ENCODE measurements at regions not wholly inside any gene's neighbourhood (a gene's known extent, or its start where the extent isn't known, plus 50 kb on each side); places are given as distances from the start of the nearest gene placed in this dataset.

DNA sequence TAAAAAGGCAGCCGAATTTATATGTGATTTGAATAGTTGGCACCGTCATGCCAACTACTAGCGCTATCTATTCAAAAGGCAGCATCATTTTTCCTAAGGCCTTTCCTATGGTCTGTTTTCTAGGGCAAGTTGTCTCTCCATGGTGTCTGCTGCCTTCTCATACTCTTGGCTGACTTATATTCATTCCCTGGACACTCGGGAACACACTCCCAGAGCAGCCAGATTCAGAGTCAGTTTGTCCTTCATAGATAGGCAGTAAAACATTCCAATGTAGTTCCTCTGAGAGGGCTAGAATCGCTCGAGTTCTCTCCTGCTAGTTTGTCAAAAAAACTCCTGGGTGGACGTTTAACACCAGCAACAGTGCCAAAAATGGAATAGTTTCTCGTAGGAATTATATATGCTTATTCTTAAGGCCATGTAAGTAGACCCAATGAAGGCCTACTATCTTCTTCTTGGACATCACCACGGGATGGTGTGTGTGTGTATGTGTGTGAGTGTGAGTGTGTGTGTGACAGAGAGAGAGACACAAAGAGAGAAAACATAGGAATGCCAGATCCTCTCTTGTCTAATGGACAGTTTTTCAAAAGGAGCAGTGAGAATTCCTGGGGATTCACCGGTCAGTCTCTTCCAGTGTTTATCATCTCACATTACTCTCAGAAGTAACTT lies 129.3 kb upstream of the CTAGE1 start:
- Histone ChIP-seq H3K36me3 (ENCODE audit: control insufficient read depth, insufficient read depth, low read length) (no peaks in the 10 kb centered on the region), H3K27me3 (ENCODE audit: control insufficient read depth, insufficient read depth, low read length) (no peaks in the 10 kb centered on the region), H3K9me3 (ENCODE audit: control insufficient read depth in 2 of 2, low read length in 2 of 2) (no peaks in the 10 kb centered on the region), H3K4me1 (ENCODE audit: control insufficient read depth, insufficient read depth, low read length, poor library complexity, severe bottlenecking) (no peaks in the 10 kb centered on the region), H3K4me3 (ENCODE audit: low read depth, low read length) (no peak overlapping the region), H3K27ac (ENCODE audit: insufficient read depth, low read length, poor library complexity, severe bottlenecking) (no peak overlapping the region)
- Mint-ChIP-seq H3K4me1 (no peaks in the 10 kb centered on the region), H3K4me3 (no peak overlapping the region), H3K36me3 (no peaks in the 10 kb centered on the region), H3K27me3 (no peaks in the 10 kb centered on the region), H3K9me3 (peaks cover 0 to 10% (median 0%) of the 10 kb centered on the region in 7 donors), H3K27ac (no peak overlapping the region)
- DNase-seq: no peak
- ATAC-seq (ENCODE audit: low read depth in 2 of 2): no peak

DNA sequence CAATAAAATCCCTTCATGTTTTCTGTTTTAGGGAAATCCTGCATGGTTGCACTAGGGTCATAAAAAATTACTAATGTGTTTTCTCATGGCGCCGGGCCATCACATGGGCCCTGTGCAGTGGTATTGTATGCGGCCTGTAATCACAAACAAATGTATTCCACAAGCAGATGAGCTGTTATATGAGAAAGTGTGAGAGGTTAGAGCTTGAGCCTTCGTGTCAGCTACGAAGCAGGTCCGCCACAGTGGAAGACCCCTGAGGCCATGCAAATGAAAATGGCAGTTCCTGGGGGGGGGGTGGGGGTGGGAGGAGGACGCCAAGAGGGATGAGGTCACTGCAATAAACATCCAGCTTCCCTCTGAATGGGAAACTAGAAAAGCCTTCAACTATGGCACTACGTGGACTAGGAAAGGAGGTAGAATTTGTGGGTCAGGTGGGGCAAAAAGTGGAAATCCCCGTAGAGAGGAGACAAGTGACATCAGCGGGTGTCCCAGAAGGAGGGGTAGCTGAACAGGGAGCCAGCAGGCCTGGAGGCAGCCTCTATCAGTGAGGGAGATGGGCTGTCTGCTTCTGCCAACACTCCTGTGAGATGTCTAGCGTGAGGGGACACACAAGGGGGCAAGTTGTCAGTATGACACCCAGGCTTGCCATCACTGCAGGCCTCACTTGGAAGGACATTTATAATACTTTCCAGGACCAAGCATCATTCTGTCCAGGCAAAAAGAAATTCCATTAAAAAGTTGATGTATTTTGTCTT lies 130.3 kb upstream of the CTAGE1 start:
- no peak for ATAC-seq (ENCODE audit: low read depth in 2 of 2)

DNA sequence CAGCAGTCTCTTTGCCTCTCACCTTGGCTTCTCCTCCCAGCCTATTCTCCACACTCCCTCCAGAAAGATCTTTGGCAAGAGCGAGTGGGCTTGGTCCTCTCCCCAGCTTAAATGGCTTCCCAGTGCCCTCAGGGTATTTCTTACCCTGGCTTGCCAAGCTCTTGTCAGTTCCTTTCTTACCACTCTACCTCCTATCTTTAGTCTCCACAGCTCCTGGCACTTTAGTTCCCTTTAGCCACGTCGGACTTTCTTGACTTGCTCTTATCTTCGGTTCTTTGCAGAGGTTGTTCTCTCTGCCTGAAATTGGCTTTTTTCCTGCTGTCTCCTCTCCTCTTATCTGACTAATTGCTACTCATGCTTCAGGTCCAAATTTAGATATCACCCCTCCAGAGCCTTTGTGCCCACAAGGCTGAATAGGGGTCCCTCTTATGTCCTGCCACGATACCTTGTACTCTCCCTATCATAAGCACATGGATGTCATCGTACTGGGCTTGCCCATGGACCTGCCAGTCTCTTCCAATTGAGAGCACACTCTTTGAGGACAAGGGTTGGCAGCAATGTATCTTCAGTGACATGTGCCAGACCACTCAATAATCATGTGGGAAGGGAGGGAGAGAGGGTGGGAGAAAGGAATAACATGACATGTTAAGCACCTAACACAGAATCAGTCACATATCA lies 131.7 kb upstream of the CTAGE1 start:
- Histone ChIP-seq H3K9me3 (ENCODE audit: control insufficient read depth in 2 of 2, low read length in 2 of 2) (no peaks in the 10 kb centered on the region), H3K27me3 (ENCODE audit: control insufficient read depth, insufficient read depth, low read length) (no peaks in the 10 kb centered on the region), H3K36me3 (ENCODE audit: control insufficient read depth, insufficient read depth, low read length) (no peaks in the 10 kb centered on the region), H3K4me3 (ENCODE audit: low read depth, low read length) (no peak overlapping the region), H3K27ac (ENCODE audit: insufficient read depth, low read length, poor library complexity, severe bottlenecking) (no peak overlapping the region), H3K4me1 (ENCODE audit: control insufficient read depth, insufficient read depth, low read length, poor library complexity, severe bottlenecking) (no peaks in the 10 kb centered on the region)
- no peaks in the 10 kb centered on the region for H3K4me1 Mint-ChIP-seq
- no peak for DNase-seq
- no peak for ATAC-seq (ENCODE audit: low read depth in 2 of 2)
- H3K36me3 Mint-ChIP-seq: no peaks in the 10 kb centered on the region
- no peak overlapping the region for H3K4me3 Mint-ChIP-seq
- H3K27ac Mint-ChIP-seq: no peak overlapping the region
- peaks cover 0 to 10% (median 0%) of the 10 kb centered on the region in 7 donors for H3K9me3 Mint-ChIP-seq
- H3K27me3 Mint-ChIP-seq: peaks cover 6% of the 10 kb centered on the region

More for the DNA sequence above, 130.3 kb upstream of the CTAGE1 start:
- no peaks in the 10 kb centered on the region for H3K36me3 Mint-ChIP-seq
- H3K27ac Mint-ChIP-seq: no peak overlapping the region
- Histone ChIP-seq H3K27ac (ENCODE audit: insufficient read depth, low read length, poor library complexity, severe bottlenecking) (no peak overlapping the region), H3K9me3 (ENCODE audit: control insufficient read depth in 2 of 2, low read length in 2 of 2) (no peaks in the 10 kb centered on the region), H3K27me3 (ENCODE audit: control insufficient read depth, insufficient read depth, low read length) (no peaks in the 10 kb centered on the region), H3K4me1 (ENCODE audit: control insufficient read depth, insufficient read depth, low read length, poor library complexity, severe bottlenecking) (no peaks in the 10 kb centered on the region), H3K4me3 (ENCODE audit: low read depth, low read length) (no peak overlapping the region), H3K36me3 (ENCODE audit: control insufficient read depth, insufficient read depth, low read length) (no peaks in the 10 kb centered on the region)
- peaks cover 0 to 10% (median 0%) of the 10 kb centered on the region in 7 donors for H3K9me3 Mint-ChIP-seq
- no peak for DNase-seq
- H3K4me3 Mint-ChIP-seq: no peak overlapping the region
- peaks cover 4% of the 10 kb centered on the region for H3K27me3 Mint-ChIP-seq
- H3K4me1 Mint-ChIP-seq: no peaks in the 10 kb centered on the region

DNA sequence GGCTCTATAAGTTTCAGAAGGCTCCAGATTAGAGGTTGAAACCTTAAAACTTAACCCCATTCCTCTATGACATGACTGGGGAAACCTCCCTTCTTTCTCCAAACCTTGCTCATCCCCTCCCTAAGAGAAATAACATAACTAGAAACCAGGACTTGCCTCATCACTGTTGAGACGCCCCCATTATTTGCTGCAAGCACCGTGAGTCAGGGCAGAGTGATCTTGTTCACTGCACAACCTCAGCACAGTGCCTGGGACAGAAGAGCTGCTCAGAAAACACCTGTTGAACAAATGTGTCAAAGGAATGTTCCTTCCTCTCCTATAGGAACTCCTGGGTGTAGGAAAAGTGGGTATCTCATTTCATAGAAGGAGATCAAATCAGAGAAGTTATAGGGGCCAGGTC lies 132.7 kb upstream of the CTAGE1 start:
- H3K4me1 Mint-ChIP-seq: no peaks in the 10 kb centered on the region
- H3K4me3 Mint-ChIP-seq: no peak overlapping the region
- H3K4me3 ChIP-seq (ENCODE audit: low read depth, low read length): no peak overlapping the region

DNA sequence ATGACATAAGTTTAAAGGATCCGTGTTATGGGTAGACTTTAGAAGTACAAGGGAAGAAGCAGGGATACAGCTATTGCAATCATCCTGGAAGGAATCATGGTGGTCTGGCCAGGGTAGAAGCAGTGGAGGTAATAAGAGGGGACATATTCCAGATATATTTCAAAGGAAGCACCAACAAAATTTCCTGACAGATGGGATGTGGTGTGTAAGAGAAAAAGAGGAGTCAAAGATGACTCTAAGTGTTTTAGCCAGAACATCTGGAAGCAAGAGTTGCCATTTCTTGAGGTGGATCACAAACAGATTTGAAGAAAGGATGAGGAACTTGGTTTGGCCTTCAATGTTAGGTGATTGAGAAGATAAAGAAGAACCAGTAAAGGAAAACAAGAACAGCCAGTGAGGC lies 133.1 kb upstream of the CTAGE1 start:
- Mint-ChIP-seq H3K27ac (no peak overlapping the region), H3K9me3 (peaks cover 0 to 5% (median 0%) of the 10 kb centered on the region in 7 donors), H3K4me3 (no peak overlapping the region), H3K27me3 (peaks cover 6% of the 10 kb centered on the region), H3K36me3 (no peaks in the 10 kb centered on the region), H3K4me1 (no peaks in the 10 kb centered on the region)
- no peaks in the 10 kb centered on the region for H3K27me3 ChIP-seq (ENCODE audit: control insufficient read depth, insufficient read depth, low read length)
- no peaks in the 10 kb centered on the region for H3K9me3 ChIP-seq (ENCODE audit: control insufficient read depth in 2 of 2, low read length in 2 of 2)
- ATAC-seq (ENCODE audit: low read depth in 2 of 2) (no peak), DNase-seq (no peak)
- no peaks in the 10 kb centered on the region for H3K4me1 ChIP-seq (ENCODE audit: control insufficient read depth, insufficient read depth, low read length, poor library complexity, severe bottlenecking)
- no peak overlapping the region for H3K27ac ChIP-seq (ENCODE audit: insufficient read depth, low read length, poor library complexity, severe bottlenecking)
- no peaks in the 10 kb centered on the region for H3K36me3 ChIP-seq (ENCODE audit: control insufficient read depth, insufficient read depth, low read length)
- no peak overlapping the region for H3K4me3 ChIP-seq (ENCODE audit: low read depth, low read length)

More for the DNA sequence above, 132.7 kb upstream of the CTAGE1 start:
- no peaks in the 10 kb centered on the region for H3K36me3 ChIP-seq (ENCODE audit: control insufficient read depth, insufficient read depth, low read length)
- no peaks in the 10 kb centered on the region for H3K27me3 ChIP-seq (ENCODE audit: control insufficient read depth, insufficient read depth, low read length)
- H3K27me3 Mint-ChIP-seq: peaks cover 6% of the 10 kb centered on the region
- DNase-seq (no peak), ATAC-seq (ENCODE audit: low read depth in 2 of 2) (no peak)
- H3K4me1 ChIP-seq (ENCODE audit: control insufficient read depth, insufficient read depth, low read length, poor library complexity, severe bottlenecking): no peaks in the 10 kb centered on the region
- no peaks in the 10 kb centered on the region for H3K36me3 Mint-ChIP-seq
- peaks cover 0 to 7% (median 0%) of the 10 kb centered on the region in 7 donors for H3K9me3 Mint-ChIP-seq
- H3K9me3 ChIP-seq (ENCODE audit: control insufficient read depth in 2 of 2, low read length in 2 of 2): no peaks in the 10 kb centered on the region
- H3K27ac Mint-ChIP-seq: no peak overlapping the region
- H3K27ac ChIP-seq (ENCODE audit: insufficient read depth, low read length, poor library complexity, severe bottlenecking): no peak overlapping the region

DNA sequence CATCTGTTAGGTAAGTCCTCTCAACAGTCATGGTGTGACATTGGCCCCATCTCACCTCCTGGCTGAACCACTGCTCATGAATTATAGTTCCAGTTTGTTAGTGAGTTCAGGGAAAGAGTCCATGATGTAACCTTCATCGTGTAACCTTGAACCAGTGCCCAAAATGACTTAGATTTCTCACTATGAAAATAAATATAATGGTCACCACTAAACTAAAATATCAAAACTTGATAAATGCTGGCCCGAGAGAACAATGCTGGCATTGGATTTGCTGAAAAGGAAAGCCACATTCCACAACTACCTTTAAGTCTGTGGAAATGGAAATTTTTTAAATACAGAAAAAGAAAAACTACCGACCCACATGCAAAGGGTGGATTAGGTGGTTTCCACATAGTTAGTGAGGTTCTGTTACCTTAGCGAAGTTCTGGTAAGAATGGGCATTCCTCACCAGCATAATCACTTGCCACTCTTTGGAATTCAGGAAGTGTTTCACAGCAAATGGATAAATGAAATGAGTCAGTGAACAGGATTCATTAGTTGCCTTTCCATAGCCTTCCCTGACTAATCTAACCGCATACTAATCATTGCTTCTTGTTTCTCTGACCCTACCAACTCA lies 133.9 kb upstream of the CTAGE1 start:
- Mint-ChIP-seq H3K4me3 (no peak overlapping the region), H3K4me1 (no peaks in the 10 kb centered on the region), H3K9me3 (no peaks in the 10 kb centered on the region), H3K27ac (no peak overlapping the region), H3K27me3 (peaks cover 10% of the 10 kb centered on the region), H3K36me3 (no peaks in the 10 kb centered on the region)
- ATAC-seq (ENCODE audit: low read depth in 2 of 2): no peak
- Histone ChIP-seq H3K27ac (ENCODE audit: insufficient read depth, low read length, poor library complexity, severe bottlenecking) (no peak overlapping the region), H3K4me1 (ENCODE audit: control insufficient read depth, insufficient read depth, low read length, poor library complexity, severe bottlenecking) (no peaks in the 10 kb centered on the region), H3K36me3 (ENCODE audit: control insufficient read depth, insufficient read depth, low read length) (no peaks in the 10 kb centered on the region), H3K27me3 (ENCODE audit: control insufficient read depth, insufficient read depth, low read length) (no peaks in the 10 kb centered on the region), H3K9me3 (ENCODE audit: control insufficient read depth in 2 of 2, low read length in 2 of 2) (no peaks in the 10 kb centered on the region), H3K4me3 (ENCODE audit: low read depth, low read length) (no peak overlapping the region)
- DNase-seq: no peak

DNA sequence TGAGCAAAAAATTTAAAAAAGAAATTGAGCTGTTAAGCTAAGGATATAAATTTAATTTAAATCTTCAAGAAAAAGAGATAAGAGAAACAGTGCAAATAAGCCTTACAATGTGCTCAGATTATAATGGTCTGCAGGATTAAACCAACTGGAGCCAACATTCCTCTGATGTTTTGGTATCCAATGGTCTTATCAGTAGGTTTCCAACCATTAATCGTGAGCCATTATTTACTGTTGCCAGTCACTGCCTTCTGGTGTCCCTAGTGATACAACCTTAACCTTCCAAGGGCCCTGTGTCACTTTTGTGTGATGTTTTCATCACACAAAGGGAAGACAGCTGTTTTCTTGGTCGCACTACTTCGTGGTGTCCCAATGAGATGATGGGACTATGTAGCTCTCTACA lies 134.5 kb upstream of the CTAGE1 start:
- Mint-ChIP-seq H3K4me3 (no peak overlapping the region), H3K36me3 (no peaks in the 10 kb centered on the region), H3K9me3 (peaks cover 0 to 2% (median 0%) of the 10 kb centered on the region in 7 donors), H3K27me3 (peaks cover 14% of the 10 kb centered on the region), H3K4me1 (no peaks in the 10 kb centered on the region), H3K27ac (no peak overlapping the region)
- no peaks in the 10 kb centered on the region for H3K9me3 ChIP-seq (ENCODE audit: control insufficient read depth in 2 of 2, low read length in 2 of 2)
- no peak for DNase-seq
- H3K27ac ChIP-seq (ENCODE audit: insufficient read depth, low read length, poor library complexity, severe bottlenecking): no peak overlapping the region
- H3K36me3 ChIP-seq (ENCODE audit: control insufficient read depth, insufficient read depth, low read length): no peaks in the 10 kb centered on the region
- H3K4me1 ChIP-seq (ENCODE audit: control insufficient read depth, insufficient read depth, low read length, poor library complexity, severe bottlenecking): no peaks in the 10 kb centered on the region
- peaks cover 4% of the 10 kb centered on the region for H3K27me3 ChIP-seq (ENCODE audit: control insufficient read depth, insufficient read depth, low read length)
- no peak for ATAC-seq (ENCODE audit: low read depth in 2 of 2)
- no peak overlapping the region for H3K4me3 ChIP-seq (ENCODE audit: low read depth, low read length)
